Lung (tissue), 11 donors: ENCODE measurements at regions not wholly inside any gene's neighbourhood (a gene's known extent, or its start where the extent isn't known, plus 50 kb on each side); places are given as distances from the start of the nearest gene placed in this dataset.

ENCODE experiments used
- ATAC-seq: fragments of 200-7000 bp; cut with Tn5 transposase; one replicate; pipeline ENCODE4 v1.9.1; 2020; ENCODE audit warnings: moderate number of reproducible peaks; ENCODE audit not compliant: insufficient read depth, low FRiP score
- DNase-seq, 3 donors: peaks; one replicate each; pipeline ENCODE4 v3.0.0-alpha.2; 2013 to 2017
- H3K27ac ChIP-seq, 2 donors: one replicate each; pipeline ENCODE4 v1.5.1; 2013; ENCODE audit warnings: mild to moderate bottlenecking in 2 of 2, moderate library complexity in 2 of 2, control low read depth in 1 of 2, inconsistent platforms in 1 of 2, low read depth in 1 of 2, low read length in 1 of 2
- H3K27me3 ChIP-seq, 3 donors: one replicate each; pipeline ENCODE4 v1.5.1; 2013; ENCODE audit warnings: low read length in 2 of 3; ENCODE audit not compliant: control insufficient read depth in 3 of 3, insufficient read depth in 3 of 3
- H3K36me3 ChIP-seq, 4 donors: one replicate each; pipeline ENCODE4 v1.5.1; 2013; ENCODE audit warnings: low read length in 4 of 4, mild to moderate bottlenecking in 1 of 4, moderate library complexity in 1 of 4; ENCODE audit not compliant: control insufficient read depth in 4 of 4, insufficient read depth in 4 of 4
- H3K4me1 ChIP-seq, 5 donors: one replicate each; pipeline ENCODE4 v1.5.1; 2013; ENCODE audit warnings: low read length in 5 of 5, mild to moderate bottlenecking in 2 of 5, moderate library complexity in 1 of 5; ENCODE audit not compliant: control insufficient read depth in 5 of 5, insufficient read depth in 5 of 5
- H3K4me3 ChIP-seq: one replicate; pipeline ENCODE4 v1.5.1; 2013; ENCODE audit warnings: mild to moderate bottlenecking, control low read depth, moderate library complexity
- H3K9ac ChIP-seq, 2 donors: one replicate each; pipeline ENCODE4 v1.5.1; 2013; ENCODE audit warnings: low read length in 2 of 2, control low read depth in 1 of 2; ENCODE audit not compliant: insufficient read depth in 1 of 2
- H3K9me3 ChIP-seq, 4 donors: one replicate each; pipeline ENCODE4 v1.5.1; 2013; ENCODE audit warnings: low read length in 3 of 4, mild to moderate bottlenecking in 1 of 4, moderate library complexity in 1 of 4; ENCODE audit not compliant: control insufficient read depth in 4 of 4, insufficient read depth in 3 of 4
- CTCF ChIP-seq: IDR thresholded peaks from 2 replicates; pipeline ENCODE4 v1.5.1; 2012; ENCODE audit warnings: mild to moderate bottlenecking; ENCODE audit errors: control extremely low read depth, extremely low read depth
- WGBS, 2 donors: extraction: QIAGEN DNeasy Blood & Tissue Kit; methylation state at CpG; one replicate each; pipeline ENCODE4 v1.1.7; 2013; 5-methylcytosine and 5-hydroxymethylcytosine counted together
- donor health status: control.
- donor health status: control.
- donor health status: Bipolar disorder and iron deficiency.
- donor health status: healthy.
- donor health status: DM: yes; HTN: yes; CAD: no.

- no peak for TF ChIP-seq CTCF
- H3K27ac ChIP-seq = no peak overlapping the region
- no peak for ATAC-seq
These were observed 469.3 kb upstream of the KLF6 start for GRCh38 chr10:4254101-4254994.

GRCh38 chr10:4252701-4253100, 467.7 kb upstream of the KLF6 start:
- ATAC-seq = no peak
- Histone ChIP-seq H3K27me3 (no peaks in the 10 kb centered on the region), H3K27ac (no peak overlapping the region), H3K9me3 (peaks cover 0 to 3% (median 0%) of the 10 kb centered on the region in 4 donors), H3K4me3 (no peak overlapping the region), H3K9ac (no peak overlapping the region), H3K36me3 (no peaks in the 10 kb centered on the region), H3K4me1 (no peaks in the 10 kb centered on the region)
- 93 to 94% methylated on average over 2 of the region's 2 CpGs for WGBS, 2 donors
- TF ChIP-seq CTCF = no peak
- no peak for DNase-seq

More at GRCh38 chr10:4254101-4254994, 469.3 kb upstream of the KLF6 start:
- Histone ChIP-seq H3K36me3 (no peaks in the 10 kb centered on the region), H3K27me3 (no peaks in the 10 kb centered on the region), H3K9me3 (peaks cover 0 to 3% (median 0%) of the 10 kb centered on the region in 4 donors), H3K4me3 (no peak overlapping the region), H3K9ac (no peak overlapping the region), H3K4me1 (peaks cover 0 to 1% (median 0%) of the 10 kb centered on the region in 5 donors)
- no peak for DNase-seq
- WGBS, 2 donors = 91 to 95% methylated on average over 11 of the region's 11 CpGs

- DNase-seq = no peak
- ATAC-seq = no peak
- H3K36me3 ChIP-seq = no peaks in the 10 kb centered on the region
- H3K27me3 ChIP-seq = no peaks in the 10 kb centered on the region
- TF ChIP-seq CTCF = no peak
- peaks cover 0 to under 1% (median 0%) of the 10 kb centered on the region in 4 donors for H3K9me3 ChIP-seq
- no peak overlapping the region for H3K9ac ChIP-seq
- H3K4me1 ChIP-seq = peaks cover 0 to 7% (median 0%) of the 10 kb centered on the region in 5 donors
- no peak overlapping the region for H3K27ac ChIP-seq
- 89 to 96% methylated on average over 2 of the region's 2 CpGs for WGBS, 2 donors
- no peak overlapping the region for H3K4me3 ChIP-seq
These were observed 465.5 kb upstream of the KLF6 start for GRCh38 chr10:4250587-4250887.
